GM12875 (cell line): ENCODE measurements at regions not wholly inside any gene's neighbourhood (a gene's known extent, or its start where the extent isn't known, plus 50 kb on each side); places are given as distances from the start of the nearest gene placed in this dataset.
"Not testable (repeated sequence)": the region's sequence is repeated elsewhere in the genome, so short reads cannot be mapped to it uniquely, and the experiment has no call there.

Experiments
- H3K4me3 ChIP-seq: one replicate; pipeline ENCODE4 v1.5.1; 2011; ENCODE audit warnings: low read depth, low read length, control low read depth
- TF ChIP-seq, protein P1 (sequence below): IDR thresholded peaks from 2 replicates; pipeline ENCODE4 v1.5.1; 2011; ENCODE audit warnings: low read depth, mild to moderate bottlenecking, control low read depth, inconsistent platforms, low read length, moderate library complexity, borderline replicate concordance; ENCODE audit not compliant: insufficient read depth

DNA sequence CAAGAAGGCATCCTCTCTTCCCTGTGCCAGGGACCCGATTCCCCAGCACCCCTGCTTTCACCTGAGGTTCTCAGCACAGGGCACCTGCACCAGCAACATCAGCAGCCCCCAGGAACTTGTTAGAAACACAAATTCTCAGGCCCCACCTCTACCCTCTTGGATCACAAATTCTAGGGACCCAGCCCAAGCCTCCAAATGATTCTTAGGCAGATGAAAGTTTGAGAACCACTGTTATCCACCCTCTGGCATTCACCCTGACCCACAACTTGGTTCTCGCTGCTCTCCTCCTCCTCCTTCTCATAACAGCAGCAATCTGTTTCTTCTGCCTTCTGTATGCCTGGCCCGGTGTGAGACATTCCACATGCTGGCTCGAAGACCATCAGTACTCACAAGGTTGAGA is 60.3 kb upstream of the HIVEP3 start:
- H3K4me3 ChIP-seq = no peak overlapping the region
- TF ChIP-seq, protein P1, sequence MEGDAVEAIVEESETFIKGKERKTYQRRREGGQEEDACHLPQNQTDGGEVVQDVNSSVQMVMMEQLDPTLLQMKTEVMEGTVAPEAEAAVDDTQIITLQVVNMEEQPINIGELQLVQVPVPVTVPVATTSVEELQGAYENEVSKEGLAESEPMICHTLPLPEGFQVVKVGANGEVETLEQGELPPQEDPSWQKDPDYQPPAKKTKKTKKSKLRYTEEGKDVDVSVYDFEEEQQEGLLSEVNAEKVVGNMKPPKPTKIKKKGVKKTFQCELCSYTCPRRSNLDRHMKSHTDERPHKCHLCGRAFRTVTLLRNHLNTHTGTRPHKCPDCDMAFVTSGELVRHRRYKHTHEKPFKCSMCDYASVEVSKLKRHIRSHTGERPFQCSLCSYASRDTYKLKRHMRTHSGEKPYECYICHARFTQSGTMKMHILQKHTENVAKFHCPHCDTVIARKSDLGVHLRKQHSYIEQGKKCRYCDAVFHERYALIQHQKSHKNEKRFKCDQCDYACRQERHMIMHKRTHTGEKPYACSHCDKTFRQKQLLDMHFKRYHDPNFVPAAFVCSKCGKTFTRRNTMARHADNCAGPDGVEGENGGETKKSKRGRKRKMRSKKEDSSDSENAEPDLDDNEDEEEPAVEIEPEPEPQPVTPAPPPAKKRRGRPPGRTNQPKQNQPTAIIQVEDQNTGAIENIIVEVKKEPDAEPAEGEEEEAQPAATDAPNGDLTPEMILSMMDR = no peak

DNA sequence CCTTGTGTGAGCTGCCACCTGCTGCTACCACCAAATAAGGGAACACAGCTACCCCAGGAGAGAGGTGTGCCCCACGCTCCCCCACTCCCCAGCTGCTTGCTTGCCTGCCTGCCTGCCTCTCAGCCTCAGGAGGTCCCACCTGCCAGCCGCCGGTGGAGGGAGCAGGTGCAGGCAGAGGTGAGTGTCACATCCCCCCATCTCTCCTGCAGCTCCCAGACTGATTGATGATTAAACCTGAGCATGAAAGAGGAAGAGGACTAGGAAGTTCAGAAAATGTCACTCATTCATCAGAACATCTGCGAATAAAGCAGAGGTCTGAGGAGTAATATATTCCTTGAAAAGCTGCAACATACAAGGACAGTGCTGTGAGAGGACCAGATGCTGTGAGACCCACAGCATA is 58.6 kb upstream of the HIVEP3 start:
- H3K4me3 ChIP-seq = no peak overlapping the region
- TF ChIP-seq, protein P1 = no peak

DNA sequence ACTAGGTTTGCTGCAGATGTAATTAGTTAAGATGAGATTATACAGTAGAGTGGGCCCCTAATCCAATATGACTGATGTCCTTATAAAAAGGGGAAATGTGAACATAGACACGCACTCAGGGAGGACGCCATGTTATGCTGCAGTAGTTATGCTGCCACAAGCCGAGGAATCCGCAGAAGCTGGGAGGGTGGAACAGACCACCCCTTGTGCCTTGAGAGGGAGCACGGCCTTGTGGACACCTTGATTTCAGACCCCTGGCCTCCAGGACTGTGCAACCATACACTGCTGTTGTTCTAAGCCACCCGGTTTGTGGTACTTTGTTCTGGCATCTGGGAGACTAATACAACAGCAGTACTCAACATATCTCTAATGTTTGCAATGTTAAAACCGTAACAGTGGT is 57.9 kb upstream of the HIVEP3 start:
- TF ChIP-seq, protein P1 = no peak
- no peak overlapping the region for H3K4me3 ChIP-seq

DNA sequence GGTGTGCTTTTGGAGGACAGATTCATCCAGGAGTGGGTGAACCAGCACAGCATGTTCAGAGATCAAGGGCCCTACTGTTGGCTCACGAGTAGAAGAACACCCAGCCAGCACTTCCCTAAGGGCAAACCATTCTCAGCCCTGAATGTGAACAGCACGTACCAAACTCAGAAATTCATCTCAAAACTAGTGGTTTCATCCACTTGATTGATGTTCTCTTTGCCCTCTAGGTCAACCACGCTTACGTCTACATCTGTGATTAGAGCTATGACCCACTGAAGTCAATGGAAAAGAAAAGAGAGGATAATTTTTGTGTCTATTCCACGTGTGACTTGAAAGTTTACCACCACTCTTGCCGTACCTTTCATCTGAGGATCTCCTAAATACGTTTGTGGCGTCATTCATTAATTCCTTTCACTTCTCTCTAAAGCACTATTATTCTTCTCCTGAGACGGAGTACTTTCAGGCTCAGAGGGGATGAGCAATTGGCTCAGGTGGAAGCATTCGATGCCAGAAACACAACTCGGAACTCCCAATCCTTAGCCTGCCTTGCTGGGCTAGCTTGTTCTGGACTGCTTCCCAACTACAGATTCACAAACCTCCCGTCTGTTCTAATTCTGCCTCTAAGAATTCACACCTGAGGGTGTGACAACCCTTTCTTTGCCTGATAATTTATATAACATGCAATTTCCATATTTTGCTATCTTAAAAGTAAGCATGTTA is 57.3 kb upstream of the HIVEP3 start:
- H3K4me3 ChIP-seq = no peak overlapping the region
- TF ChIP-seq, protein P1 = no peak

DNA sequence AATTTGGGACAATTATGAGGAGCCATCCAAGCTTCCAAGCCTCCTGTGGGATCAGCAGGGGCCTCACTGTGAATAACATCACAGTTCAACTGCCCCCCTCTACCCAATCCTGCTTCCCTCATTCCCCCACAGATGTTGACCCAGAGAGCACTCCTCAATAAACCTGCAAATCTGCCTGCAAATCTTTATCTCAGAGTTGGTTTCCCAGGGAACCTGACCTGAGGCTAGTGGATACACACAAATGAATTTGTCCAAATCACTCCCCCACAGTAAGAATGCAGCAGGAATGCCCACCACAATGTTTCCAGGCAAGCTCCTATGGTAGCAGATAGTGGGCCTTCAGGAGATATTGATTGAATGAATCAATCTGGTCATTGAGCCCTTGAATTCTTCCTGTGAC is 56.4 kb upstream of the HIVEP3 start:
- no peak overlapping the region for H3K4me3 ChIP-seq
- TF ChIP-seq, protein P1 = no peak

DNA sequence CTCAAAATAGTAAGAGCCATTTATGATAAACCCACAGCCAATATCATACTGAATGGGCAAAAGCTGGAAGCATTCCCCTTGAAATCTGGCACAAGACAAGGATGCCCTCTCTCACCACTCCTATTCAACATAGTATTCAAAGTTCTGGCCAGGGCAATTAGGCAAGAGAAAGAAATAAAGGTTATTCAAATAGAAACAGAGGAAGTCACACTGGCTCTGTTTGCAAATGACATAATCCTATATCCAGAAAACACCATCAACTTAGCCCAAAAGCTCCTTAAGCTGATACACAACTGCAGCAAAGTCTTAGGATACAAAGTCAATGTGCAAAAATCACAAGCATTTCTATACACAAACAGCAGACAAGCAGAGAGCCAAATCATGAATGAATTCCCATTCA is 49.8 kb upstream of the HIVEP3 start:
- H3K4me3 ChIP-seq = not testable (repeated sequence)
